IMR-90 (cell line): ENCODE measurements at regions not wholly inside any gene's neighbourhood (a gene's known extent, or its start where the extent isn't known, plus 50 kb on each side); places are given as distances from the start of the nearest gene placed in this dataset.

Experiments
- ATAC-seq: fragments of 200-7000 bp; cut with Tn5 transposase; 2 replicates; pipeline ENCODE4 v1.9.1; 2020; ENCODE audit warnings: low read depth, mild to moderate bottlenecking, moderate library complexity
- BruUV-seq: library from RNA; stranded (reverse); fragments of 400-500 nt; replicated peaks from 2 replicates; lab custom pipeline; 2021; lab: Mats Ljungman, UMichigan
- CTCF ChIA-PET: fragments of 300-600 bp; formaldehyde crosslinking; extraction: SDS; loops from one replicate; lab custom pipeline; 2021; ENCODE audit warnings: antibody characterized with exemption; lab: Yijun Ruan, JAX
- POLR2A ChIA-PET: fragments of 300-600 bp; sonication (Branson Sonifier 250); formaldehyde crosslinking; loops from one replicate; lab custom pipeline; 2022; ENCODE audit warnings: antibody characterized with exemption; ENCODE audit not compliant: unreplicated experiment; lab: Charles Lee
- DNase-seq: peaks from one replicate; pipeline ENCODE4 v3.0.0; 2013
- H2AFZ ChIP-seq: replicated peaks from 2 replicates; pipeline ENCODE3; 2013; ENCODE audit warnings: low read length, mild to moderate bottlenecking; ENCODE audit not compliant: poor library complexity
- H2AK5ac ChIP-seq: 2 replicates; pipeline ENCODE4 v1.6.1; 2013; ENCODE audit warnings: low read depth, low read length, inconsistent platforms
- H2AK9ac ChIP-seq: replicated peaks from 2 replicates; pipeline ENCODE3; 2013; ENCODE audit warnings: mild to moderate bottlenecking, low read depth, low read length, moderate library complexity; ENCODE audit not compliant: poor library complexity
- H2BK120ac ChIP-seq: 2 replicates; pipeline ENCODE4 v1.6.1; 2013; ENCODE audit warnings: low read depth, low read length, inconsistent platforms
- H2BK15ac ChIP-seq: 3 replicates; pipeline ENCODE4 v1.6.1; 2013; ENCODE audit warnings: low read depth, low read length, inconsistent platforms
- H2BK20ac ChIP-seq: 2 replicates; pipeline ENCODE4 v1.6.1; 2013; ENCODE audit warnings: low read depth, mild to moderate bottlenecking, inconsistent platforms, low read length, moderate library complexity
- H2BK5ac ChIP-seq: 2 replicates; pipeline ENCODE4 v1.6.1; 2013; ENCODE audit warnings: mild to moderate bottlenecking, low read depth, low read length, inconsistent platforms; ENCODE audit not compliant: poor library complexity, severe bottlenecking
- H3K14ac ChIP-seq: replicated peaks from 2 replicates; pipeline ENCODE4 v1.6.1; 2013; ENCODE audit warnings: low read depth, low read length, inconsistent platforms
- H3K18ac ChIP-seq: 2 replicates; pipeline ENCODE4 v1.6.1; 2013; ENCODE audit warnings: low read depth, low read length, control low read depth
- H3K23ac ChIP-seq: 2 replicates; pipeline ENCODE4 v1.6.1; 2013; ENCODE audit warnings: low read depth, low read length, inconsistent platforms
- H3K27ac ChIP-seq: 2 replicates; pipeline ENCODE4 v1.5.1; 2013; ENCODE audit warnings: mild to moderate bottlenecking, control low read depth, low read length; ENCODE audit not compliant: insufficient read depth
- H3K27me3 ChIP-seq: 2 replicates; pipeline ENCODE4 v1.6.1; 2013; ENCODE audit warnings: low read length; ENCODE audit not compliant: control insufficient read depth, insufficient read depth
- H3K36me3 ChIP-seq: 2 replicates; pipeline ENCODE4 v1.6.1; 2013; ENCODE audit warnings: low read length, mixed read lengths; ENCODE audit not compliant: control insufficient read depth, insufficient read depth
- H3K4ac ChIP-seq: 2 replicates; pipeline ENCODE4 v1.6.1; 2013; ENCODE audit warnings: low read depth, low read length, inconsistent platforms
- H3K4me1 ChIP-seq: 2 replicates; pipeline ENCODE4 v1.6.1; 2013; ENCODE audit warnings: low read length, mixed read lengths; ENCODE audit not compliant: control insufficient read depth, insufficient read depth
- H3K4me2 ChIP-seq: 2 replicates; pipeline ENCODE4 v1.6.1; 2013; ENCODE audit warnings: low read depth, mild to moderate bottlenecking, control low read depth, low read length, moderate library complexity
- H3K4me3 ChIP-seq: 2 replicates; pipeline ENCODE4 v1.5.1; 2013; ENCODE audit warnings: low read depth, mild to moderate bottlenecking, control low read depth, low read length, moderate library complexity; ENCODE audit not compliant: insufficient read depth
- H3K56ac ChIP-seq: 2 replicates; pipeline ENCODE4 v1.6.1; 2013; ENCODE audit warnings: low read length, inconsistent platforms; ENCODE audit not compliant: insufficient read depth; ENCODE audit errors: extremely low read depth
- H3K79me1 ChIP-seq, 2 experiments: 2 replicates each; pipeline ENCODE4 v1.6.1; 2013; ENCODE audit warnings: low read length in 2 of 2, inconsistent platforms in 1 of 2, low read depth in 1 of 2
- H3K9ac ChIP-seq: 2 replicates; pipeline ENCODE4 v1.6.1; 2013; ENCODE audit warnings: low read depth, low read length, control low read depth
- H3K9me1 ChIP-seq: 2 replicates; pipeline ENCODE4 v1.6.1; 2013; ENCODE audit warnings: low read length, inconsistent platforms; ENCODE audit not compliant: insufficient read depth
- H3K9me3 ChIP-seq: 2 replicates; pipeline ENCODE4 v1.6.1; 2013; ENCODE audit warnings: low read length; ENCODE audit not compliant: control insufficient read depth, insufficient read depth
- H4K20me1 ChIP-seq: 2 replicates; pipeline ENCODE4 v1.6.1; 2013; ENCODE audit warnings: low read length, inconsistent platforms; ENCODE audit not compliant: insufficient read depth
- H4K5ac ChIP-seq: 2 replicates; pipeline ENCODE4 v1.6.1; 2013; ENCODE audit warnings: mild to moderate bottlenecking, low read depth, low read length, control low read depth
- H4K8ac ChIP-seq, 2 experiments: 2 replicates each; pipeline ENCODE4 v1.6.1; 2013; ENCODE audit warnings: low read depth in 2 of 2, low read length in 2 of 2, control low read depth in 1 of 2, inconsistent platforms in 1 of 2
- H4K91ac ChIP-seq: 2 replicates; pipeline ENCODE4 v1.6.1; 2013; ENCODE audit warnings: low read depth, low read length, inconsistent platforms; ENCODE audit not compliant: insufficient read depth
- BHLHE40 ChIP-seq: fragments of 150-350 bp; IDR thresholded peaks from 2 replicates; pipeline ENCODE4 v1.6.1; 2016; ENCODE audit warnings: mild to moderate bottlenecking, low read depth, low read length
- CHD1 ChIP-seq: IDR thresholded peaks from 2 replicates; pipeline ENCODE4 v1.6.1; 2012; ENCODE audit warnings: low read depth, low read length, improper control_type of control experiment
- CTCF ChIP-seq: conservative IDR thresholded peaks from 2 replicates; pipeline ENCODE4 v1.5.1; 2012; ENCODE audit warnings: mild to moderate bottlenecking, low read depth, low read length, improper control_type of control experiment
- ELK1 ChIP-seq: fragments of 150-350 bp; IDR thresholded peaks from 2 replicates; pipeline ENCODE4 v1.6.1; 2016; ENCODE audit warnings: low read depth, mild to moderate bottlenecking, low read length, moderate library complexity, borderline replicate concordance
- MAZ ChIP-seq: IDR thresholded peaks from 2 replicates; pipeline ENCODE4 v1.6.1; 2012; ENCODE audit warnings: low read depth, mild to moderate bottlenecking, low read length, improper control_type of control experiment, moderate library complexity, borderline replicate concordance
- MXI1 ChIP-seq: IDR thresholded peaks from 2 replicates; pipeline ENCODE4 v1.6.1; 2012; ENCODE audit warnings: low read depth, mild to moderate bottlenecking, low read length, moderate library complexity, borderline replicate concordance
- NFE2L2 ChIP-seq: fragments of 150-350 bp; IDR thresholded peaks from 2 replicates; pipeline ENCODE4 v1.6.1; 2016; ENCODE audit warnings: low read depth, mild to moderate bottlenecking, low read length
- POLR2A ChIP-seq: IDR thresholded peaks from 2 replicates; pipeline ENCODE4 v1.6.1; 2012; ENCODE audit warnings: mild to moderate bottlenecking, low read depth, low read length
- RCOR1 ChIP-seq: IDR thresholded peaks from 2 replicates; pipeline ENCODE4 v1.6.1; 2012; ENCODE audit warnings: mild to moderate bottlenecking, low read length, improper control_type of control experiment; ENCODE audit not compliant: insufficient replicate concordance
- RFX5 ChIP-seq: IDR thresholded peaks from 2 replicates; pipeline ENCODE4 v1.8.0; 2012; ENCODE audit warnings: low read depth, mild to moderate bottlenecking, low read length, moderate library complexity
- SMC3 ChIP-seq: fragments of 150-350 bp; IDR thresholded peaks from 2 replicates; pipeline ENCODE4 v1.6.1; 2016; ENCODE audit warnings: low read depth, mild to moderate bottlenecking, antibody characterized with exemption, low read length, moderate library complexity
- USF2 ChIP-seq: fragments of 150-350 bp; IDR thresholded peaks from 2 replicates; pipeline ENCODE4 v1.6.1; 2017; ENCODE audit warnings: mild to moderate bottlenecking, antibody characterized with exemption, low read length, low read depth
- WGBS, 2 experiments: methylation state at CpG; one replicate each; pipeline versions ENCODE4 v1.1.5 to v1.1.7; 2013; ENCODE audit warnings: missing lambda C conversion rate in 2 of 2; ENCODE audit not compliant: insufficient read length in 1 of 2; ENCODE audit errors: extremely low coverage in 2 of 2; 5-methylcytosine and 5-hydroxymethylcytosine counted together
- dilution Hi-C: fragments of 300-500 bp; cut with HindIII; formaldehyde crosslinking; loops from one replicate; pipeline ENCODE4 v1.14.3; 2018; ENCODE audit warnings: low sequenced_read_pairs; ENCODE audit not compliant: unreplicated experiment
- in situ Hi-C: fragments of 300-500 bp; cut with MboI; formaldehyde crosslinking; loops from 3 replicates; pipeline ENCODE4 v1.14.3; 2019; ENCODE audit warnings: low sequenced_read_pairs, inconsistent platforms, mixed read lengths
- intact Hi-C: fragments of 100-400 bp; cut with micrococcal nuclease; formaldehyde crosslinking; loops from 2 replicates; pipeline ENCODE4 v1.10.0; 2022

- no peak overlapping the region for H2AFZ ChIP-seq
- H2BK120ac ChIP-seq = no peak overlapping the region
- H3K14ac ChIP-seq = no peak overlapping the region
- dilution Hi-C loops = no loop called here
- H3K36me3 ChIP-seq = no peaks in the 10 kb centered on the region
- DNase-seq (peak; percentile 53), ATAC-seq (peak; percentile 42)
- H3K9me3 ChIP-seq = no peaks in the 10 kb centered on the region
- H3K4me2 ChIP-seq = no peak overlapping the region
- H2AK9ac ChIP-seq = no peak overlapping the region
- ChIA-PET CTCF (no interaction called here), POLR2A (no interaction called here)
- no peak overlapping the region for H2BK15ac ChIP-seq
- no CpG with 5 or more reads among the region's 1 CpG for WGBS, 2 experiments
- intact Hi-C loops = no loop called here
- H3K27me3 ChIP-seq = no peaks in the 10 kb centered on the region
- no peaks in the 10 kb centered on the region for H4K20me1 ChIP-seq
- no peak overlapping the region for H3K56ac ChIP-seq
- H3K18ac ChIP-seq = peak overlapping the region; percentile 26; the same call in 1 of the 2 replicates
- no peak overlapping the region for H2BK5ac ChIP-seq
- no peak overlapping the region for H4K5ac ChIP-seq
- TF ChIP-seq SMC3 (no peak), RCOR1 (no peak), POLR2A (no peak), CHD1 (no peak), MXI1 (no peak), NFE2L2 (no peak), BHLHE40 (no peak), MAZ (no peak), RFX5 (no peak), CTCF (no peak), USF2 (no peak), ELK1 (no peak)
- H4K91ac ChIP-seq = no peak overlapping the region
- H3K27ac ChIP-seq = no peak overlapping the region
- H3K9ac ChIP-seq = no peak overlapping the region
- H3K4ac ChIP-seq = no peak overlapping the region
- no peak overlapping the region for H2BK20ac ChIP-seq
- no peak overlapping the region for H4K8ac ChIP-seq
- 0 out of 2 replicates have a peak, but pooled peaks cover 3% of the 10 kb centered on the region for H3K4me1 ChIP-seq
- H3K23ac ChIP-seq = no peak overlapping the region
- H2AK5ac ChIP-seq = no peak overlapping the region
- no peak overlapping the region for H3K4me3 ChIP-seq
- no peaks in the 10 kb centered on the region for H3K79me1 ChIP-seq
- H3K9me1 ChIP-seq = no peaks in the 10 kb centered on the region
- no TSS peak for BruUV-seq
- in situ Hi-C loops = no loop called here
These were observed 503.4 kb upstream of the CBLB start for GRCh38 chr3:106371971-106372805.
